CD14-positive monocyte (primary cell): ENCODE measurements at regions not wholly inside any gene's neighbourhood (a gene's known extent, or its start where the extent isn't known, plus 50 kb on each side); places are given as distances from the start of the nearest gene placed in this dataset.

Experiments used
- DNase-seq, 3 donors: peaks; one replicate each; pipeline ENCODE4 v3.0.0-alpha.2; 2011 to 2022
- H2AFZ ChIP-seq: 2 replicates; pipeline ENCODE4 v1.6.0; 2012; ENCODE audit warnings: mild to moderate bottlenecking, low read depth, low read length, inconsistent platforms; ENCODE audit not compliant: insufficient read depth, poor library complexity, severe bottlenecking
- H3K27ac ChIP-seq, 2 donors: 1 replicate in 1 of 2; 2 replicates in 1 of 2; pipeline ENCODE4 v1.5.1; 2012 to 2013; ENCODE audit warnings: low read length in 2 of 2, control low read depth in 1 of 2, inconsistent platforms in 1 of 2, low read depth in 1 of 2, mild to moderate bottlenecking in 1 of 2
- H3K27me3 ChIP-seq, 2 donors: one replicate each; pipeline versions ENCODE4 v1.6.0 to v1.6.1; 2011 to 2013; ENCODE audit warnings: low read length in 2 of 2; ENCODE audit not compliant: control insufficient read depth in 2 of 2, insufficient read depth in 2 of 2
- H3K36me3 ChIP-seq, 2 donors: replicated peaks in 1 of 2; 1 replicate in 1 of 2; 2 replicates in 1 of 2; pipeline versions ENCODE4 v1.5.1 to v1.6.1; 2012 to 2013; ENCODE audit warnings: low read length in 2 of 2, control low read depth in 1 of 2, inconsistent platforms in 1 of 2, mild to moderate bottlenecking in 1 of 2; ENCODE audit not compliant: insufficient read depth in 2 of 2, control insufficient read depth in 1 of 2
- H3K4me1 ChIP-seq, 2 donors: 1 replicate in 1 of 2; 2 replicates in 1 of 2; pipeline versions ENCODE4 v1.5.1 to v1.6.1; 2012 to 2013; ENCODE audit warnings: low read length in 2 of 2, control low read depth in 1 of 2, inconsistent platforms in 1 of 2, mild to moderate bottlenecking in 1 of 2, moderate library complexity in 1 of 2; ENCODE audit not compliant: insufficient read depth in 2 of 2, control insufficient read depth in 1 of 2
- H3K4me2 ChIP-seq: replicated peaks from 2 replicates; pipeline ENCODE3; 2012; ENCODE audit warnings: low read length, moderate library complexity, mild to moderate bottlenecking; ENCODE audit not compliant: poor library complexity, severe bottlenecking; ENCODE audit errors: extremely low read depth
- H3K4me3 ChIP-seq, 3 experiments: fragments of 200-600 bp in 1 of 3; sonication (generic) in 1 of 3; replicated peaks in 1 of 3; 1 replicate in 2 of 3; 2 replicates in 1 of 3; pipeline ENCODE4 v1.5.1; 2011 to 2013; ENCODE audit warnings: low read length in 3 of 3, mild to moderate bottlenecking in 3 of 3, control low read depth in 2 of 3, low read depth in 2 of 3, inconsistent platforms in 1 of 3, moderate library complexity in 1 of 3
- H3K79me2 ChIP-seq: 2 replicates; pipeline ENCODE4 v1.6.0; 2012; ENCODE audit warnings: mild to moderate bottlenecking, control low read depth, inconsistent platforms, low read length, moderate library complexity; ENCODE audit not compliant: insufficient read depth
- H3K9ac ChIP-seq: 2 replicates; pipeline ENCODE4 v1.6.0; 2017; ENCODE audit warnings: low read length, mild to moderate bottlenecking; ENCODE audit not compliant: insufficient read depth, poor library complexity, severe bottlenecking
- H3K9me3 ChIP-seq, 2 donors: replicated peaks in 1 of 2; 1 replicate in 1 of 2; 2 replicates in 1 of 2; pipeline versions ENCODE4 v1.5.1 to v1.6.1; 2012 to 2013; ENCODE audit warnings: low read length in 2 of 2, control low read depth in 1 of 2; ENCODE audit not compliant: control insufficient read depth in 1 of 2, insufficient read depth in 1 of 2
- H4K20me1 ChIP-seq: 2 replicates; pipeline ENCODE4 v1.6.0; 2012; ENCODE audit warnings: mild to moderate bottlenecking, low read length, control low read depth, moderate library complexity; ENCODE audit not compliant: insufficient read depth
- H3K27ac Mint-ChIP-seq, 7 donors: one replicate each; pipeline ENCODE4 v1.8.0; 2020; ENCODE audit warnings: mild to moderate bottlenecking in 7 of 7, mixed read lengths in 7 of 7, moderate library complexity in 6 of 7, inconsistent platforms in 2 of 7
- H3K27me3 Mint-ChIP-seq, 3 donors: one replicate each; pipeline ENCODE4 v1.8.0; 2021 to 2022; ENCODE audit warnings: low read depth in 3 of 3, mild to moderate bottlenecking in 3 of 3, mixed read lengths in 3 of 3, moderate library complexity in 3 of 3, inconsistent platforms in 1 of 3
- H3K36me3 Mint-ChIP-seq, 2 donors: one replicate each; pipeline ENCODE4 v1.8.0; 2020; ENCODE audit warnings: mixed read lengths in 2 of 2, inconsistent platforms in 1 of 2, mild to moderate bottlenecking in 1 of 2
- H3K4me1 Mint-ChIP-seq: one replicate; pipeline ENCODE4 v1.8.0; 2020; ENCODE audit warnings: mild to moderate bottlenecking, mixed read lengths
- H3K4me3 Mint-ChIP-seq, 2 donors: one replicate each; pipeline ENCODE4 v1.8.0; 2020; ENCODE audit warnings: mild to moderate bottlenecking in 2 of 2, mixed read lengths in 2 of 2, moderate library complexity in 1 of 2
- H3K9me3 Mint-ChIP-seq, 7 donors: one replicate each; pipeline ENCODE4 v1.8.0; 2020 to 2022; ENCODE audit warnings: mixed read lengths in 7 of 7, mild to moderate bottlenecking in 6 of 7, moderate library complexity in 6 of 7, inconsistent platforms in 2 of 7
- CTCF ChIP-seq: fragments of 200-600 bp; IDR thresholded peaks from one replicate; pipeline ENCODE4 v1.8.0; 2022; ENCODE audit warnings: antibody characterized with exemption, mild to moderate bottlenecking
- WGBS: methylation state at CpG from one replicate; pipeline ENCODE4 v1.1.5; 2013; ENCODE audit warnings: missing lambda C conversion rate; ENCODE audit not compliant: insufficient coverage; 5-methylcytosine and 5-hydroxymethylcytosine counted together
- intact Hi-C, 2 donors: fragments of 100-400 bp; cut with micrococcal nuclease; formaldehyde crosslinking; loops; one replicate each; pipeline versions ENCODE4 v1.15.0 to v1.15.1; 2023

- no peak overlapping the region for H3K27ac ChIP-seq
- no peaks in the 10 kb centered on the region for H3K4me1 Mint-ChIP-seq
- H3K27me3 Mint-ChIP-seq = no peaks in the 10 kb centered on the region
- peaks cover 0 to 1% (median 0%) of the 10 kb centered on the region in 7 donors for H3K9me3 Mint-ChIP-seq
- no peak overlapping the region for H2AFZ ChIP-seq
- no peak for DNase-seq
- no peaks in the 10 kb centered on the region for H3K36me3 ChIP-seq
- H3K79me2 ChIP-seq = no peaks in the 10 kb centered on the region
- no peak overlapping the region for H3K27ac Mint-ChIP-seq
- intact Hi-C loops = no loop called here
- H3K4me1 ChIP-seq = no peaks in the 10 kb centered on the region
- no peak overlapping the region for H3K4me2 ChIP-seq
- H3K9ac ChIP-seq = no peak overlapping the region
- no CpG with 5 or more reads among the region's 1 CpG for WGBS
- H3K4me3 Mint-ChIP-seq = no peak overlapping the region
- no peaks in the 10 kb centered on the region for H3K9me3 ChIP-seq
- H3K27me3 ChIP-seq = no peaks in the 10 kb centered on the region
- no peaks in the 10 kb centered on the region for H3K36me3 Mint-ChIP-seq
- H4K20me1 ChIP-seq = no peaks in the 10 kb centered on the region
- no peak overlapping the region for H3K4me3 ChIP-seq
- TF ChIP-seq CTCF = no peak
Measured at GRCh38 chr11:24373516-24373915, 123.3 kb upstream of the LUZP2 start.

GRCh38 chr11:24375351-24375750 lies 121.5 kb upstream of the LUZP2 start:
- no peaks in the 10 kb centered on the region for H3K9me3 ChIP-seq
- no peak overlapping the region for H3K4me3 ChIP-seq
- WGBS = no CpG with 5 or more reads among the region's 1 CpG
- no peaks in the 10 kb centered on the region for H3K36me3 Mint-ChIP-seq
- no peaks in the 10 kb centered on the region for H3K36me3 ChIP-seq
- H2AFZ ChIP-seq = no peak overlapping the region
- peaks cover 0 to 1% (median 0%) of the 10 kb centered on the region in 7 donors for H3K9me3 Mint-ChIP-seq
- TF ChIP-seq CTCF = no peak
- H3K4me1 ChIP-seq = no peaks in the 10 kb centered on the region
- H4K20me1 ChIP-seq = no peaks in the 10 kb centered on the region
- H3K27me3 ChIP-seq = no peaks in the 10 kb centered on the region
- no peak overlapping the region for H3K27ac ChIP-seq
- no peak for DNase-seq
- H3K4me2 ChIP-seq = no peak overlapping the region
- H3K9ac ChIP-seq = no peak overlapping the region
- H3K79me2 ChIP-seq = no peaks in the 10 kb centered on the region
- H3K4me1 Mint-ChIP-seq = no peaks in the 10 kb centered on the region
- H3K27ac Mint-ChIP-seq = no peak overlapping the region
- H3K27me3 Mint-ChIP-seq = no peaks in the 10 kb centered on the region
- no peak overlapping the region for H3K4me3 Mint-ChIP-seq
- intact Hi-C loops = no loop called here
